Esophagus muscularis mucosa (tissue), 4 donors: ENCODE measurements at regions not wholly inside any gene's neighbourhood (a gene's known extent, or its start where the extent isn't known, plus 50 kb on each side); places are given as distances from the start of the nearest gene placed in this dataset.

Experiments used
- CTCF ChIP-seq, 3 experiments: fragments of 200-600 bp in 2 of 3; fragments of 450-650 bp in 1 of 3; sonication (generic) in 2 of 3; IDR thresholded peaks; one replicate each; pipeline ENCODE4 v1.5.1; 2017 to 2019; ENCODE audit warnings: antibody characterized with exemption in 3 of 3, mild to moderate bottlenecking in 2 of 3, moderate library complexity in 1 of 3
- EP300 ChIP-seq: sonication (generic); formaldehyde crosslinking; IDR thresholded peaks from one replicate; pipeline ENCODE4 v1.6.1; 2017; ENCODE audit warnings: antibody characterized with exemption
- POLR2A ChIP-seq: fragments of 450-650 bp; IDR thresholded peaks from one replicate; pipeline ENCODE4 v1.6.1; 2017; ENCODE audit warnings: antibody characterized with exemption, moderate library complexity, mild to moderate bottlenecking, low read depth

GRCh38 chr3:109772520-109772919 lies 435.2 kb upstream of the DPPA4 start:
- TF ChIP-seq POLR2A: no peak
- TF ChIP-seq CTCF (IDR thresholded peaks at IDR 0.05): no peak
- no peak for TF ChIP-seq EP300
